SK-N-MC (cell line): ENCODE measurements at regions not wholly inside any gene's neighbourhood (a gene's known extent, or its start where the extent isn't known, plus 50 kb on each side); places are given as distances from the start of the nearest gene placed in this dataset.
"Not testable (repeated sequence)": the region's sequence is repeated elsewhere in the genome, so short reads cannot be mapped to it uniquely, and the experiment has no call there.

Experiments
- DNase-seq: peaks from one replicate; pipeline ENCODE4 v3.0.0-alpha.2; 2011; ENCODE audit warnings: low read depth, low spot score
- H3K27ac ChIP-seq: fragments of 200-600 bp; sonication (generic); 2 replicates; pipeline ENCODE4 v1.5.1; 2016; ENCODE audit warnings: mixed run types
- H3K36me3 ChIP-seq: fragments of 200-600 bp; sonication (generic); 2 replicates; pipeline ENCODE4 v1.6.1; 2017; ENCODE audit warnings: antibody characterized with exemption, low read length, mixed read lengths; ENCODE audit not compliant: insufficient read depth
- H3K4me3 ChIP-seq: fragments of 200-600 bp; sonication (generic); 2 replicates; pipeline ENCODE4 v1.5.1; 2016
- H3K9ac ChIP-seq: fragments of 200-600 bp; sonication (generic); 2 replicates; pipeline ENCODE4 v1.8.0; 2017; ENCODE audit warnings: mixed run types, mixed read lengths; ENCODE audit not compliant: insufficient read length
- H3K9me3 ChIP-seq: fragments of 200-600 bp; sonication (generic); 2 replicates; pipeline ENCODE4 v1.6.1; 2017; ENCODE audit warnings: low read depth, mild to moderate bottlenecking, antibody characterized with exemption, low read length, moderate library complexity, mixed read lengths
- EZH2 ChIP-seq: fragments of 200-600 bp; sonication (generic); IDR thresholded peaks from one replicate; pipeline ENCODE4 v1.6.1; 2017; ENCODE audit warnings: antibody characterized with exemption
- FOXP2 ChIP-seq: optimal IDR thresholded peaks from 2 replicates; pipeline ENCODE3; 2011; ENCODE audit warnings: mild to moderate bottlenecking, moderate library complexity; ENCODE audit not compliant: insufficient read depth; ENCODE audit errors: extremely low read length, control extremely low read depth
- POLR2AphosphoS5 ChIP-seq: IDR thresholded peaks from 2 replicates; pipeline ENCODE4 v1.6.1; 2012; ENCODE audit warnings: mild to moderate bottlenecking, low read depth, low read length, borderline replicate concordance

- H3K9ac ChIP-seq: no peak overlapping the region
- H3K36me3 ChIP-seq: no peaks in the 10 kb centered on the region
- no peak overlapping the region for H3K27ac ChIP-seq
- TF ChIP-seq POLR2AphosphoS5: no peak
- no peak for TF ChIP-seq EZH2
- no peak for TF ChIP-seq FOXP2
- H3K9me3 ChIP-seq: no peaks in the 10 kb centered on the region
- no peak overlapping the region for H3K4me3 ChIP-seq
- no peak for DNase-seq
Observed at GRCh38 chr5:18576586-18576985, 942.3 kb downstream of the TAF11L14 start.

GRCh38 chr5:18601185-18601584, 966.9 kb downstream of the TAF11L14 start:
- Histone ChIP-seq H3K4me3 (no peak overlapping the region), H3K9ac (no peak overlapping the region), H3K9me3 (no peaks in the 10 kb centered on the region), H3K36me3 (no peaks in the 10 kb centered on the region), H3K27ac (no peak overlapping the region)
- no peak for TF ChIP-seq FOXP2
- no peak for TF ChIP-seq EZH2
- TF ChIP-seq POLR2AphosphoS5: no peak
- DNase-seq: no peak

GRCh38 chr5:18602402-18602801, 968.1 kb downstream of the TAF11L14 start:
- Histone ChIP-seq H3K9ac (no peak overlapping the region), H3K9me3 (no peaks in the 10 kb centered on the region), H3K27ac (no peak overlapping the region), H3K36me3 (no peaks in the 10 kb centered on the region), H3K4me3 (no peak overlapping the region)
- DNase-seq: no peak
- TF ChIP-seq EZH2: no peak
- no peak for TF ChIP-seq POLR2AphosphoS5
- no peak for TF ChIP-seq FOXP2

DNA sequence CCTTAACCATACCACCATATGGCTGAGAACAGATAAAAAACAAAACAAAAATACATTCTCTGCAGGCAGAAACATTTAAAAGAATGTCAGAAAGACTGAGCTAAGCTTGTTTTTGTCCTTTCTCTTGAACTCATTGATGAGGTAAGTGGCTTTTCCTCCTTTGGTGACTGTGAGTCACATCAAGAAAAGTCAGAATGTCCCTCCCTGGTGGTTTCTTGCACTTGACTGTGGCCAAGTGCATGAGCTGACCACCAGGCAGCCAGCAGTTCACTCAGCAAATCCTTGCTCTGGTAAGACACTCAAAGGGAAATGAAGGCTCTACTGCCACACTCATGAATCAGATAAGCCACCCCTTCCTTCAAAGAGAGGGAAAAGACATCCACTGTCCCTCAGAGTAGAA, 970.9 kb downstream of the TAF11L14 start:
- no peak for TF ChIP-seq FOXP2
- no peak for TF ChIP-seq EZH2
- TF ChIP-seq POLR2AphosphoS5: no peak
- Histone ChIP-seq H3K9me3 (no peaks in the 10 kb centered on the region), H3K36me3 (no peaks in the 10 kb centered on the region), H3K9ac (no peak overlapping the region), H3K27ac (no peak overlapping the region), H3K4me3 (no peak overlapping the region)
- DNase-seq: no peak

DNA sequence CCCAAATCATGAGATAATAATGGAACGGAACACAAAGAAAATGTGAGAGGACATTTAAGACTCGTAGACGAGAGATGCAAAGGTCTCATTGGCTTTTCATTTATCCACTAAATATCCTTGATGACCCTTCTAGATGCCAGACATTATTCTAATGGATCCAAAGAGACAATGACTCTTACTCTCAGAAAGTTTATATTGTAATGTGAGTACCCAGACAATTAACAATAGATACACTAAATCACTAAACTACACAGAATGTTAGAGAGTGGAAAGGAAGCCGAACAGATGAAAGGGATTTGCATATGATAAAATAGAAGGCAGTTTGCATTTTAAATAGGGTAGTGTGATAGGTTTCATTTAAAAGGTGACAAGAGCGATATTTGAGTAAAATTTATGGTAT, 973.3 kb downstream of the TAF11L14 start:
- Histone ChIP-seq H3K4me3 (no peak overlapping the region), H3K9ac (no peak overlapping the region), H3K36me3 (no peaks in the 10 kb centered on the region), H3K27ac (no peak overlapping the region), H3K9me3 (no peaks in the 10 kb centered on the region)
- no peak for DNase-seq
- no peak for TF ChIP-seq POLR2AphosphoS5
- TF ChIP-seq EZH2: no peak
- no peak for TF ChIP-seq FOXP2

DNA sequence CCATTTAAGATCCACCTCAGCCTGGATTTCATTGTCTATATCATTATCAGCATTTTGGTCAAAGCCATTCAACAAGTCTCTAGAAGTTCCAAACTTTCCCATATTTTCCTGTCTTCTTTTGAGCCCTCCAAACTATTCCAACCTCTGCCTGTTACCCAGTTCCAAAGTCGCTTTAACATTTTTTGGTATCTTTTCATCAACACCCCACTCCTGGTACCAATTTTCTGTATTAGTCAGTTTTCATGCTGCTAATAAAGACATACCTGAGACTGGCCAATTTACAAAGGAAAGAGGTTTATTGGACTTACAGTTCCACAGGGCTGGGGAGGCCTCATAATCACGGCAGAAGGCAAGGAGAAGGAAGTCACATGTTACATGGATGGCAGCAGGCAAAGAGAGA, 982.9 kb downstream of the TAF11L14 start:
- H3K9me3 ChIP-seq, H3K27ac ChIP-seq, DNase-seq, H3K9ac ChIP-seq, H3K4me3 ChIP-seq, H3K36me3 ChIP-seq: not testable (repeated sequence)

GRCh38 chr5:18630458-18631045, 996.3 kb downstream of the TAF11L14 start:
- no peak for DNase-seq
- no peak overlapping the region for H3K9ac ChIP-seq
- H3K9me3 ChIP-seq: no peaks in the 10 kb centered on the region
- no peak overlapping the region for H3K27ac ChIP-seq
- H3K4me3 ChIP-seq: no peak overlapping the region
- no peaks in the 10 kb centered on the region for H3K36me3 ChIP-seq
- no peak for TF ChIP-seq EZH2

DNA sequence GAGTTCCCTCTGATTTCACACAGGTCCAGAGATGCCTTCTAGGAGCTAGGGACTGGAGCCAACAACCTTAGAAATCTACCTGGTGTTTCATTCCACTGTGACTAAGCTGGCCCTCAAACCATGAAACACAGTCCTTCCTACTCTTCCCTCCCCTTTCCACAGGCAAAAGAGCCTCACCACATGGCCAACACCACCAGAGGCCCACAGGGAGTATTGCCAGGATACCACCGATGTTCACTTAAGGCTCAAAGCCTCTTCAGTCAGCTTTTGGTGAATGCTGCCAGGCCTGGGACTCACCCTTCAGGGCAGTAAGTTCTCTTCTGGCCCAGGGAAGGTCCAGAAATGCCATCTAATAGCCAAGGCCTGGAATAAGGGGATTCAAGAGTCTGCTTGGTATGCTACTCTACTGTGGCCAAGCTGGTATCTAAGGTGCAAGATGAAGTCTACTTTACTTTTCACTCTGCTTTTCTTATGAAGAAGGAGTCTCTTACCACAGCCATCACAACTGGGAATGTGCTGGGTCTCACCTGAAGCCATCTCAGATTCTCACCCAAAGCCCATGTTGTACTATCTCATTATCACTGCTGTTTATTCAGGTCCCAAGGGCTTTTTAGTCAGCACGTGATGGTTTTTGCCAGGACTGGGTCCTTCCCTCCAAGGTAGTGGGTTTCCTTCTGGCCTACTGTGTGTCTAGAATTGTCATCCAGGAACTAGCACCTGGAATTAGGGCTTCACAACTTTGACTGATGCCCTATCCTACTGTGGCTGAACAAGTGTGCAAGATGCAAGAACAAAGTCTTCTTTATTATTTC, 1018.4 kb downstream of the TAF11L14 start:
- TF ChIP-seq EZH2 (no peak), FOXP2 (no peak), POLR2AphosphoS5 (no peak)
- no peaks in the 10 kb centered on the region for H3K36me3 ChIP-seq
- H3K9ac ChIP-seq: no peak overlapping the region
- H3K27ac ChIP-seq: no peak overlapping the region
- no peak for DNase-seq
- H3K9me3 ChIP-seq: no peaks in the 10 kb centered on the region; the same call in 1 of the 2 replicates
- no peak overlapping the region for H3K4me3 ChIP-seq

- no peak for TF ChIP-seq EZH2
- DNase-seq: no peak
- no peaks in the 10 kb centered on the region for H3K36me3 ChIP-seq
- no peak overlapping the region for H3K4me3 ChIP-seq
- no peak overlapping the region for H3K27ac ChIP-seq
- no peaks in the 10 kb centered on the region for H3K9me3 ChIP-seq
- no peak overlapping the region for H3K9ac ChIP-seq
Observed at GRCh38 chr5:18653216-18653752, 1019.0 kb downstream of the TAF11L14 start.

DNA sequence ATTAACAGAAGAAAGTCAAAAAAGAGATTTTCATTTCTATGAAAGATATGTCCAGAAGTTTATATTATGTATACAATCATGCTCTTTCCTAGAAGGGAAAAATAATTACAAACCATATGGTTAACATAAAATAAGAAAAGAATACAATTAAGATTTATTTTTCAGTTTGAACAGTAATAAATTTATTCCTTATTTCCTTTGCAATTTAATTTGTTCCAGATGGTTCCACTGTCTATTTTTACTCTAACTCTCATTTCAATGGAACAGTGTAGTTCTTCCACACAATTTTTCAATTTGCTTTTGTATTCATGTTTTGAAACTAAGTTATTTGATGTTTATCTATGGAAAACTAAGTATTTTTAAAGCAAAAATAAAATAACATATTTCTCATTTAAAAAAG, 1026.3 kb downstream of the TAF11L14 start:
- peak; percentile 40 for DNase-seq
- no peaks in the 10 kb centered on the region for H3K36me3 ChIP-seq
- H3K9ac ChIP-seq: no peak overlapping the region
- H3K9me3 ChIP-seq: no peaks in the 10 kb centered on the region
- H3K27ac ChIP-seq: no peak overlapping the region
- H3K4me3 ChIP-seq: no peak overlapping the region
- TF ChIP-seq FOXP2: no peak
- TF ChIP-seq EZH2: no peak
- TF ChIP-seq POLR2AphosphoS5: no peak
